K562 (cell line): ENCODE measurements at regions not wholly inside any gene's neighbourhood (a gene's known extent, or its start where the extent isn't known, plus 50 kb on each side); places are given as distances from the start of the nearest gene placed in this dataset.

Source experiments
- ATAC-seq: fragments of 200-7000 bp; cut with Tn5 transposase; 3 replicates; pipeline ENCODE4 v1.9.1; 2020; ENCODE audit warnings: moderate library complexity
- BruUV-seq: library from RNA; stranded (reverse); fragments of 400-500 nt; replicated peaks from 2 replicates; lab custom pipeline; 2021; lab: Mats Ljungman, UMichigan
- CTCF ChIA-PET: fragments of 300-600 bp; formaldehyde crosslinking; extraction: SDS; loops from one replicate; lab custom pipeline; 2021; ENCODE audit warnings: low intra/inter-chr PET ratio; lab: Yijun Ruan, JAX
- POLR2A ChIA-PET: fragments of 300-600, 350-650 bp; sonication (Branson Sonifier 250); formaldehyde crosslinking; extraction: SDS; loops from one replicate; lab custom pipeline; 2021; ENCODE audit warnings: antibody characterized with exemption, inconsistent platforms; lab: Yijun Ruan, JAX
- DNase-seq, 4 experiments: peaks; one replicate each; pipeline versions ENCODE4 v3.0.0 to v3.0.0-alpha.2; 2011 to 2018; ENCODE audit warnings: low spot score in 3 of 4, mixed read lengths in 3 of 4; ENCODE audit errors: extremely low read depth in 1 of 4
- FAIRE-seq: peaks from 2 replicates; lab custom pipeline; 2011; peaks lifted over from hg19 to GRCh38; lab: Jason Lieb, UNC
- H2AFZ ChIP-seq: 2 replicates; pipeline ENCODE4 v1.6.0; 2011; ENCODE audit warnings: low read depth, low read length, control low read depth, inconsistent platforms
- H3K27ac ChIP-seq: fragments of 200-600 bp; 3 replicates; pipeline ENCODE4 v1.8.0; 2011; ENCODE audit warnings: low read depth, mild to moderate bottlenecking, control low read depth, inconsistent platforms, low read length, moderate library complexity, mixed read lengths; ENCODE audit errors: extremely low read depth
- H3K27me3 ChIP-seq, 2 experiments: fragments of 300-600 bp in 1 of 2; 2 replicates in 1 of 2; 3 replicates in 1 of 2; pipeline versions ENCODE4 v1.6.0 to v1.8.0; 2011; ENCODE audit warnings: inconsistent platforms in 2 of 2, low read length in 2 of 2, mild to moderate bottlenecking in 1 of 2, mixed read lengths in 1 of 2, moderate library complexity in 1 of 2; ENCODE audit not compliant: control insufficient read depth in 2 of 2, insufficient read depth in 2 of 2
- H3K36me3 ChIP-seq: fragments of 300-600 bp; 3 replicates; pipeline ENCODE4 v1.8.0; 2011; ENCODE audit warnings: mild to moderate bottlenecking, low read length, inconsistent platforms; ENCODE audit not compliant: control insufficient read depth, insufficient read depth
- H3K4me1 ChIP-seq, 2 experiments: fragments of 200-600 bp in 1 of 2; replicated peaks in 1 of 2; 2 replicates in 1 of 2; 3 replicates in 1 of 2; pipeline versions ENCODE4 v1.5.1 to v1.8.0; 2011; ENCODE audit warnings: inconsistent platforms in 2 of 2, low read length in 2 of 2, mild to moderate bottlenecking in 1 of 2, mixed read lengths in 1 of 2, moderate library complexity in 1 of 2; ENCODE audit not compliant: control insufficient read depth in 2 of 2, insufficient read depth in 2 of 2
- H3K4me2 ChIP-seq: 2 replicates; pipeline ENCODE4 v1.6.1; 2011; ENCODE audit warnings: low read length, control low read depth, inconsistent platforms, mixed read lengths; ENCODE audit not compliant: insufficient read depth
- H3K4me3 ChIP-seq: fragments of 200-600 bp; sonication (generic), shearing (Covaris generic); 2 replicates; pipeline ENCODE4 v1.5.1; 2016; ENCODE audit warnings: control low read depth, inconsistent platforms
- H3K79me2 ChIP-seq: fragments of 200-600 bp; 3 replicates; pipeline ENCODE4 v1.8.0; 2011; ENCODE audit warnings: low read length, inconsistent platforms; ENCODE audit not compliant: control insufficient read depth, insufficient read depth
- H3K9ac ChIP-seq, 2 experiments: 2 replicates each; pipeline versions ENCODE4 v1.6.0 to v1.6.1; 2011; ENCODE audit warnings: low read depth in 2 of 2, low read length in 2 of 2, control low read depth in 1 of 2, inconsistent platforms in 1 of 2, mild to moderate bottlenecking in 1 of 2, mixed read lengths in 1 of 2; ENCODE audit not compliant: insufficient read depth in 1 of 2
- H3K9me1 ChIP-seq: one replicate; pipeline ENCODE4 v1.6.0; 2011; ENCODE audit warnings: inconsistent platforms, mild to moderate bottlenecking, low read length, moderate library complexity; ENCODE audit not compliant: control insufficient read depth, insufficient read depth
- H3K9me3 ChIP-seq: replicated peaks from 2 replicates; pipeline ENCODE4 v1.5.1; 2011; ENCODE audit warnings: low read depth, low read length, inconsistent platforms; ENCODE audit not compliant: control insufficient read depth, insufficient read depth
- H4K20me1 ChIP-seq: replicated peaks from 2 replicates; pipeline ENCODE4 v1.6.1; 2011; ENCODE audit warnings: low read length, inconsistent platforms, mixed read lengths; ENCODE audit not compliant: control insufficient read depth, insufficient read depth
- DPF2 ChIP-seq: fragments of 450-650 bp; IDR thresholded peaks from 2 replicates; pipeline ENCODE4 v1.6.1; 2016
- ESRRB ChIP-seq: fragments of 250-450 bp; sonication (Bioruptor Pico); IDR thresholded peaks from 2 replicates; pipeline ENCODE4 v1.5.0; 2020; ENCODE audit warnings: mild to moderate bottlenecking, moderate library complexity, borderline replicate concordance
- FUS ChIP-seq: fragments of 200-400 bp; formaldehyde crosslinking; optimal IDR thresholded peaks from 2 replicates; pipeline ENCODE3; 2017; ENCODE audit warnings: low read depth, low read length
- HDAC2 ChIP-seq: fragments of 450-650 bp; IDR thresholded peaks from 2 replicates; pipeline ENCODE4 v1.6.1; 2016; ENCODE audit warnings: mild to moderate bottlenecking
- HMG20B ChIP-seq: fragments of 250-450 bp; sonication (Bioruptor Pico); IDR thresholded peaks from 2 replicates; pipeline ENCODE4 v1.5.0; 2021; ENCODE audit warnings: mild to moderate bottlenecking
- JUNB ChIP-seq: fragments of 450-650 bp; formaldehyde crosslinking; conservative IDR thresholded peaks from 2 replicates; pipeline ENCODE4 v1.4.0; 2020; ENCODE audit warnings: mild to moderate bottlenecking
- KDM4B ChIP-seq, 2 experiments: fragments of 450-650 bp in 1 of 2; sonication (generic) in 1 of 2; IDR thresholded peaks; 2 replicates each; pipeline ENCODE4 v1.6.1; 2016 to 2017; ENCODE audit warnings: borderline replicate concordance in 2 of 2, antibody characterized with exemption in 1 of 2, low read depth in 1 of 2, mild to moderate bottlenecking in 1 of 2
- MAFF ChIP-seq: IDR thresholded peaks from 2 replicates; pipeline ENCODE4 v1.6.1; 2012; ENCODE audit warnings: low read length, improper control_type of control experiment
- PHF21A ChIP-seq: fragments of 450-650 bp; IDR thresholded peaks from 2 replicates; pipeline ENCODE4 v1.6.1; 2017; ENCODE audit warnings: low read depth, borderline replicate concordance
- POLR3G ChIP-seq: IDR thresholded peaks from 2 replicates; pipeline ENCODE4 v1.6.1; 2011; ENCODE audit not compliant: insufficient read length, insufficient replicate concordance; ENCODE audit errors: extremely low read depth
- SMARCA4 ChIP-seq: fragments of 450-650 bp; IDR thresholded peaks from 2 replicates; pipeline ENCODE4 v1.6.1; 2016
- ZNF644 ChIP-seq: fragments of 200-800 bp; sonication (Bioruptor generic); IDR thresholded peaks from 2 replicates; pipeline ENCODE4 v1.6.1; 2016; ENCODE audit warnings: low read depth, missing genetic modification characterization, missing compliant biosample characterization
- WGBS: fragments of 100-300 bp; shearing (Covaris generic); methylation state at CpG from one replicate; pipeline ENCODE4 v1.1.6; 2016; ENCODE audit warnings: low coverage, mixed read lengths; ENCODE audit not compliant: insufficient coverage; ENCODE audit errors: missing lambda C conversion rate; 5-methylcytosine and 5-hydroxymethylcytosine counted together
- in situ Hi-C: fragments of 300-500 bp; cut with MboI; formaldehyde crosslinking; loops from 4 replicates; pipeline ENCODE4 v1.15.0; 2018; ENCODE audit warnings: inconsistent platforms, mixed read lengths
- intact Hi-C: fragments of 100-400 bp; cut with micrococcal nuclease; formaldehyde crosslinking; loops from 2 replicates; pipeline ENCODE4 v1.14.2; 2022
- TF ChIP-seq, protein P1 (sequence below): IDR thresholded peaks from 3 replicates; pipeline ENCODE4 v1.6.1; 2011; ENCODE audit warnings: borderline replicate concordance, mild to moderate bottlenecking; ENCODE audit not compliant: insufficient read length, insufficient read depth
- TF ChIP-seq, protein P2 (sequence below): fragments of 250-450 bp; sonication (Bioruptor Pico); IDR thresholded peaks from 2 replicates; pipeline ENCODE4 v1.4.0; 2020; ENCODE audit warnings: mild to moderate bottlenecking, moderate library complexity, borderline replicate concordance
- TF ChIP-seq, protein P3 (sequence below): sonication (generic); formaldehyde crosslinking; IDR thresholded peaks from 2 replicates; pipeline ENCODE4 v1.9.0; 2022; ENCODE audit warnings: mild to moderate bottlenecking, missing genetic modification reagents

DNA sequence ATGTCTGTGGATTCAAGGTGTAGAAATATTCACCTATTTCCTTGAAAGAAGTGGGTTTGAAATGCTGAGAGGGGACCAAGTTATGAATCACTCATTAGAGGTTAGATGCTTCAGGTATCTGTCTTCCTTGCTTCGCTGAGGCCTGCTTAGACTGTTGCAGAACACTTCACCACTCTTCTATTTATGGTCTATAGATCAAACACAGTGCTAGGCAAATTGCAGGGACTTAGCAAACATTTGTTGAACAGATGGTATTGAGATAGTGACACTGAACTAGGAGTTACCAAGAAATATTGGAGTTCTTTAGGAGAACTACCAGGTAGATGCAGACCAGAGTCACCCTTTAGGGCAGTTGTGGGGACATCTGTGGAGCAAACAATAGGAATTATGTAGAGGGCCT is 123.8 kb downstream of the RFPL4B start:
- in situ Hi-C loops: no loop called here
- no peak for FAIRE-seq
- H2AFZ ChIP-seq: no peak overlapping the region

DNA sequence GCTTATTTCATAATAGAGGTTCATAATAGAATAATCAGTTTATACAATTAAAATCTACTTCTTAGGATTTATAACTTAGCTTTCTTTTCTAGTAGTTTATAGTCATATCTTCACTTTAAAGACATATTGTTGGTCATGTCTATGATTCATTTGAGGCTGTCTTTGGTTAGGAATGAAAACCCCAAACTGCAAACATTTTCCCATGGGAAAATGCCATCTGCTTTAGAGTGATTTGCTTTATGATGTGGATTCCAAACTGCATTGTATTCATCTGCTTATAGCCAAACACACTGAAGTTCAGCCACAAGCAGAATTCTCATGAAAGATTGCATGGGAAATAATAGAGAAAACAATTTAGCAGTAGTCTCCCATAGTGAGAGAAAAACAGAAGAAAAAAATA is 128.0 kb downstream of the RFPL4B start:
- no peak for FAIRE-seq
- H3K4me3 ChIP-seq: no peak overlapping the region
- DNase-seq: no peak
- intact Hi-C loops (no loop called here), in situ Hi-C loops (no loop called here)
- no TSS peak for BruUV-seq
- H3K4me1 ChIP-seq: no peaks in the 10 kb centered on the region
- no peak overlapping the region for H3K9ac ChIP-seq
- no peaks in the 10 kb centered on the region for H3K9me3 ChIP-seq
- no peak overlapping the region for H3K4me2 ChIP-seq
- no peak overlapping the region for H3K27ac ChIP-seq
- no peaks in the 10 kb centered on the region for H4K20me1 ChIP-seq
- no peaks in the 10 kb centered on the region for H3K79me2 ChIP-seq
- POLR2A ChIA-PET: no interaction called here
- no peak overlapping the region for H2AFZ ChIP-seq
- no peak for ATAC-seq
- no peaks in the 10 kb centered on the region for H3K9me1 ChIP-seq
- no peaks in the 10 kb centered on the region for H3K27me3 ChIP-seq
- no peaks in the 10 kb centered on the region for H3K36me3 ChIP-seq
- CTCF ChIA-PET: no interaction called here
- TF ChIP-seq MAFF (no peak), HMG20B (no peak), POLR3G (no peak), ZNF644 (no peak), FUS (no peak), PHF21A (no peak), DPF2 (no peak), HDAC2 (no peak), ESRRB (CRISPR knock-in tag) (no peak), KDM4B (IDR thresholded peaks at IDR 0.05; ENCODE audit: borderline replicate concordance in 2 of 2, low read depth in 1 of 2) (no peak)
- TF ChIP-seq, protein P1, sequence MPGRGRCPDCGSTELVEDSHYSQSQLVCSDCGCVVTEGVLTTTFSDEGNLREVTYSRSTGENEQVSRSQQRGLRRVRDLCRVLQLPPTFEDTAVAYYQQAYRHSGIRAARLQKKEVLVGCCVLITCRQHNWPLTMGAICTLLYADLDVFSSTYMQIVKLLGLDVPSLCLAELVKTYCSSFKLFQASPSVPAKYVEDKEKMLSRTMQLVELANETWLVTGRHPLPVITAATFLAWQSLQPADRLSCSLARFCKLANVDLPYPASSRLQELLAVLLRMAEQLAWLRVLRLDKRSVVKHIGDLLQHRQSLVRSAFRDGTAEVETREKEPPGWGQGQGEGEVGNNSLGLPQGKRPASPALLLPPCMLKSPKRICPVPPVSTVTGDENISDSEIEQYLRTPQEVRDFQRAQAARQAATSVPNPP: no peak
- TF ChIP-seq, protein P2, sequence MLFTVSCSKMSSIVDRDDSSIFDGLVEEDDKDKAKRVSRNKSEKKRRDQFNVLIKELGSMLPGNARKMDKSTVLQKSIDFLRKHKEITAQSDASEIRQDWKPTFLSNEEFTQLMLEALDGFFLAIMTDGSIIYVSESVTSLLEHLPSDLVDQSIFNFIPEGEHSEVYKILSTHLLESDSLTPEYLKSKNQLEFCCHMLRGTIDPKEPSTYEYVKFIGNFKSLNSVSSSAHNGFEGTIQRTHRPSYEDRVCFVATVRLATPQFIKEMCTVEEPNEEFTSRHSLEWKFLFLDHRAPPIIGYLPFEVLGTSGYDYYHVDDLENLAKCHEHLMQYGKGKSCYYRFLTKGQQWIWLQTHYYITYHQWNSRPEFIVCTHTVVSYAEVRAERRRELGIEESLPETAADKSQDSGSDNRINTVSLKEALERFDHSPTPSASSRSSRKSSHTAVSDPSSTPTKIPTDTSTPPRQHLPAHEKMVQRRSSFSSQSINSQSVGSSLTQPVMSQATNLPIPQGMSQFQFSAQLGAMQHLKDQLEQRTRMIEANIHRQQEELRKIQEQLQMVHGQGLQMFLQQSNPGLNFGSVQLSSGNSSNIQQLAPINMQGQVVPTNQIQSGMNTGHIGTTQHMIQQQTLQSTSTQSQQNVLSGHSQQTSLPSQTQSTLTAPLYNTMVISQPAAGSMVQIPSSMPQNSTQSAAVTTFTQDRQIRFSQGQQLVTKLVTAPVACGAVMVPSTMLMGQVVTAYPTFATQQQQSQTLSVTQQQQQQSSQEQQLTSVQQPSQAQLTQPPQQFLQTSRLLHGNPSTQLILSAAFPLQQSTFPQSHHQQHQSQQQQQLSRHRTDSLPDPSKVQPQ (CRISPR knock-in tag): no peak

More for the DNA sequence above, 123.8 kb downstream of the RFPL4B start:
- POLR2A ChIA-PET: interaction anchor here (0.6 kb wide), 1 partner anchor 16 kb away, joined by 3 read pairs; no protein-coding TSS in a partner anchor
- Histone ChIP-seq H4K20me1 (no peaks in the 10 kb centered on the region), H3K9me3 (no peaks in the 10 kb centered on the region), H3K9me1 (no peaks in the 10 kb centered on the region), H3K9ac (no peak overlapping the region), H3K4me3 (no peak overlapping the region), H3K36me3 (no peaks in the 10 kb centered on the region), H3K27ac (no peak overlapping the region), H3K79me2 (no peaks in the 10 kb centered on the region), H3K4me2 (no peak overlapping the region), H3K4me1 (no peaks in the 10 kb centered on the region), H3K27me3 (no peaks in the 10 kb centered on the region)
- CTCF ChIA-PET: no interaction called here
- DNase-seq (no peak), ATAC-seq (no peak)
- 0% methylated on average over 1 of the region's 1 CpG for WGBS
- intact Hi-C loops: no loop called here
- BruUV-seq: no TSS peak
- TF ChIP-seq SMARCA4 (no peak), JUNB (CRISPR knock-in tag) (no peak)
- TF ChIP-seq, protein P3, sequence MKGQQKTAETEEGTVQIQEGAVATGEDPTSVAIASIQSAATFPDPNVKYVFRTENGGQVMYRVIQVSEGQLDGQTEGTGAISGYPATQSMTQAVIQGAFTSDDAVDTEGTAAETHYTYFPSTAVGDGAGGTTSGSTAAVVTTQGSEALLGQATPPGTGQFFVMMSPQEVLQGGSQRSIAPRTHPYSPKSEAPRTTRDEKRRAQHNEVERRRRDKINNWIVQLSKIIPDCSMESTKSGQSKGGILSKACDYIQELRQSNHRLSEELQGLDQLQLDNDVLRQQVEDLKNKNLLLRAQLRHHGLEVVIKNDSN (CRISPR knock-in tag): no peak
